Activated naive CD8-positive, alpha-beta T cell treated with anti-CD3 and anti-CD28 coated beads, Interleukin-2, amount 50 U/mL, for 24 hours (primary cell): ENCODE measurements at regions not wholly inside any gene's neighbourhood (a gene's known extent, or its start where the extent isn't known, plus 50 kb on each side); places are given as distances from the start of the nearest gene placed in this dataset.

Experiments used
- ATAC-seq: fragments of 150-1000 bp; cut with Tn5 transposase; one replicate; pipeline ENCODE4 v1.10.0; 2021
- DNase-seq: peaks from one replicate; pipeline ENCODE4 v3.0.0; 2021
- H3K27ac Mint-ChIP-seq: one replicate; pipeline ENCODE4 v1.8.0; 2021; ENCODE audit warnings: mild to moderate bottlenecking, mixed read lengths
- H3K27me3 Mint-ChIP-seq: one replicate; pipeline ENCODE4 v1.8.0; 2021; ENCODE audit warnings: mixed read lengths
- H3K36me3 Mint-ChIP-seq: one replicate; pipeline ENCODE4 v1.8.0; 2021; ENCODE audit warnings: low read depth, mixed read lengths
- H3K4me1 Mint-ChIP-seq: one replicate; pipeline ENCODE4 v1.8.0; 2021; ENCODE audit warnings: mixed read lengths
- H3K4me3 Mint-ChIP-seq: one replicate; pipeline ENCODE4 v1.8.0; 2021; ENCODE audit warnings: mild to moderate bottlenecking, moderate library complexity, mixed read lengths
- H3K9me3 Mint-ChIP-seq: one replicate; pipeline ENCODE4 v1.8.0; 2021; ENCODE audit warnings: mixed read lengths

GRCh38 chr12:46560089-46560488 is 187.5 kb upstream of the SLC38A2 start:
- Mint-ChIP-seq H3K9me3 (peaks cover 16% of the 10 kb centered on the region), H3K36me3 (peaks cover 6% of the 10 kb centered on the region), H3K4me3 (no peak overlapping the region), H3K27ac (no peak overlapping the region), H3K4me1 (peaks cover 37% of the 10 kb centered on the region), H3K27me3 (no peaks in the 10 kb centered on the region)
- DNase-seq, result no peak
- ATAC-seq, result no peak

GRCh38 chr12:46559311-46559710 is 186.7 kb upstream of the SLC38A2 start:
- Mint-ChIP-seq H3K27ac (no peak overlapping the region), H3K36me3 (peaks cover 4% of the 10 kb centered on the region), H3K4me3 (no peak overlapping the region), H3K9me3 (peaks cover 11% of the 10 kb centered on the region), H3K4me1 (peaks cover 41% of the 10 kb centered on the region), H3K27me3 (no peaks in the 10 kb centered on the region)
- ATAC-seq (no peak), DNase-seq (no peak)

- H3K36me3 Mint-ChIP-seq, result peaks cover 2% of the 10 kb centered on the region
- H3K4me1 Mint-ChIP-seq, result peaks cover 42% of the 10 kb centered on the region
- H3K4me3 Mint-ChIP-seq, result no peak overlapping the region
- H3K27me3 Mint-ChIP-seq, result no peaks in the 10 kb centered on the region
- DNase-seq (no peak), ATAC-seq (no peak)
- H3K27ac Mint-ChIP-seq, result no peak overlapping the region
- H3K9me3 Mint-ChIP-seq, result peaks cover 9% of the 10 kb centered on the region
Observed at GRCh38 chr12:46558677-46559076, 186.1 kb upstream of the SLC38A2 start.

GRCh38 chr12:46557539-46558373 is 185.2 kb upstream of the SLC38A2 start:
- H3K4me3 Mint-ChIP-seq, result no peak overlapping the region
- DNase-seq, result no peak
- peak overlapping the region; percentile 44 for H3K27ac Mint-ChIP-seq
- H3K9me3 Mint-ChIP-seq, result peaks cover 9% of the 10 kb centered on the region
- H3K36me3 Mint-ChIP-seq, result peaks cover 2% of the 10 kb centered on the region
- peaks cover 42% of the 10 kb centered on the region for H3K4me1 Mint-ChIP-seq
- no peaks in the 10 kb centered on the region for H3K27me3 Mint-ChIP-seq
- no peak for ATAC-seq

GRCh38 chr12:46556819-46557524 is 184.4 kb upstream of the SLC38A2 start:
- no peak for DNase-seq
- Mint-ChIP-seq H3K4me3 (peak overlapping the region; percentile 14), H3K9me3 (peaks cover 9% of the 10 kb centered on the region)

GRCh38 chr12:46556105-46556559 is 183.6 kb upstream of the SLC38A2 start:
- DNase-seq (no peak), ATAC-seq (no peak)
- Mint-ChIP-seq H3K4me3 (no peak overlapping the region), H3K27me3 (no peaks in the 10 kb centered on the region), H3K27ac (no peak overlapping the region), H3K9me3 (peaks cover 9% of the 10 kb centered on the region), H3K36me3 (peaks cover 2% of the 10 kb centered on the region), H3K4me1 (peaks cover 43% of the 10 kb centered on the region)

More at GRCh38 chr12:46556819-46557524, 184.4 kb upstream of the SLC38A2 start:
- peak overlapping the region; percentile 44 for H3K27ac Mint-ChIP-seq
- H3K36me3 Mint-ChIP-seq, result peaks cover 2% of the 10 kb centered on the region
- peaks cover 40% of the 10 kb centered on the region for H3K4me1 Mint-ChIP-seq
- H3K27me3 Mint-ChIP-seq, result no peaks in the 10 kb centered on the region
- peak; percentile 96 for ATAC-seq

GRCh38 chr12:46555406-46555852 is 182.9 kb upstream of the SLC38A2 start:
- H3K4me1 Mint-ChIP-seq, result peaks cover 50% of the 10 kb centered on the region
- peak overlapping the region; percentile 17 for H3K27ac Mint-ChIP-seq
- peaks cover 2% of the 10 kb centered on the region for H3K36me3 Mint-ChIP-seq
- DNase-seq (no peak), ATAC-seq (no peak)
- no peaks in the 10 kb centered on the region for H3K27me3 Mint-ChIP-seq
- H3K4me3 Mint-ChIP-seq, result no peak overlapping the region
- peaks cover 9% of the 10 kb centered on the region for H3K9me3 Mint-ChIP-seq

- no peaks in the 10 kb centered on the region for H3K27me3 Mint-ChIP-seq
- H3K4me3 Mint-ChIP-seq, result no peak overlapping the region
- H3K9me3 Mint-ChIP-seq, result peaks cover 9% of the 10 kb centered on the region
- H3K27ac Mint-ChIP-seq, result no peak overlapping the region
- peaks cover 60% of the 10 kb centered on the region for H3K4me1 Mint-ChIP-seq
- no peak for DNase-seq
- peaks cover 2% of the 10 kb centered on the region for H3K36me3 Mint-ChIP-seq
- ATAC-seq, result no peak
Observed at GRCh38 chr12:46554460-46554859, 181.9 kb upstream of the SLC38A2 start.

- ATAC-seq, result no peak
- Mint-ChIP-seq H3K9me3 (peaks cover 9% of the 10 kb centered on the region), H3K27ac (no peak overlapping the region), H3K4me1 (peaks cover 65% of the 10 kb centered on the region), H3K4me3 (no peak overlapping the region), H3K27me3 (no peaks in the 10 kb centered on the region), H3K36me3 (peaks cover 2% of the 10 kb centered on the region)
- DNase-seq, result no peak
Observed at GRCh38 chr12:46553911-46554310, 181.3 kb upstream of the SLC38A2 start.

GRCh38 chr12:46553266-46553665 is 180.7 kb upstream of the SLC38A2 start:
- DNase-seq, result no peak
- no peaks in the 10 kb centered on the region for H3K27me3 Mint-ChIP-seq
- no peak overlapping the region for H3K27ac Mint-ChIP-seq
- H3K9me3 Mint-ChIP-seq, result peaks cover 9% of the 10 kb centered on the region
- ATAC-seq, result no peak
- H3K36me3 Mint-ChIP-seq, result peaks cover 2% of the 10 kb centered on the region
- H3K4me3 Mint-ChIP-seq, result no peak overlapping the region
- peaks cover 71% of the 10 kb centered on the region for H3K4me1 Mint-ChIP-seq

- no peaks in the 10 kb centered on the region for H3K36me3 Mint-ChIP-seq
- no peak for ATAC-seq
- no peaks in the 10 kb centered on the region for H3K27me3 Mint-ChIP-seq
- H3K4me1 Mint-ChIP-seq, result peaks cover 69% of the 10 kb centered on the region
- H3K4me3 Mint-ChIP-seq, result peak overlapping the region; percentile 59
- peaks cover 4% of the 10 kb centered on the region for H3K9me3 Mint-ChIP-seq
- peak overlapping the region; percentile 95 for H3K27ac Mint-ChIP-seq
- no peak for DNase-seq
Observed at GRCh38 chr12:46550266-46550879, 177.8 kb upstream of the SLC38A2 start.

GRCh38 chr12:46549527-46550265 is 177.1 kb upstream of the SLC38A2 start:
- DNase-seq (peak; percentile 30), ATAC-seq (peak; percentile 96)
- H3K27me3 Mint-ChIP-seq, result no peaks in the 10 kb centered on the region
- peak overlapping the region; percentile 59 for H3K4me3 Mint-ChIP-seq
- H3K4me1 Mint-ChIP-seq, result peaks cover 64% of the 10 kb centered on the region
- peaks cover under 1% of the 10 kb centered on the region for H3K36me3 Mint-ChIP-seq
- peaks cover under 1% of the 10 kb centered on the region for H3K9me3 Mint-ChIP-seq
- H3K27ac Mint-ChIP-seq, result peak overlapping the region; percentile 95

- peaks cover 4% of the 10 kb centered on the region for H3K9me3 Mint-ChIP-seq
- no peak for ATAC-seq
- DNase-seq, result no peak
- peaks cover 62% of the 10 kb centered on the region for H3K4me1 Mint-ChIP-seq
- H3K27ac Mint-ChIP-seq, result peak overlapping the region; percentile 95
- peaks cover 6% of the 10 kb centered on the region for H3K36me3 Mint-ChIP-seq
- no peaks in the 10 kb centered on the region for H3K27me3 Mint-ChIP-seq
- H3K4me3 Mint-ChIP-seq, result no peak overlapping the region
Observed at GRCh38 chr12:46548605-46549071, 176.1 kb upstream of the SLC38A2 start.
